Uterus (tissue), 3 donors: ENCODE measurements at regions not wholly inside any gene's neighbourhood (a gene's known extent, or its start where the extent isn't known, plus 50 kb on each side); places are given as distances from the start of the nearest gene placed in this dataset.
"Not testable (repeated sequence)": the region's sequence is repeated elsewhere in the genome, so short reads cannot be mapped to it uniquely, and the experiment has no call there.

Experiments
- DNase-seq, 2 donors: peaks; one replicate each; pipeline ENCODE4 v3.0.0-alpha.2; 2019 to 2020
- H3K27ac ChIP-seq, 2 donors: fragments of 200-600 bp; sonication (generic); 1 replicate in 1 of 2; 2 replicates in 1 of 2; pipeline ENCODE4 v1.5.1; 2016 to 2018
- H3K27me3 ChIP-seq, 2 donors: fragments of 200-600 bp; sonication (generic); one replicate each; pipeline ENCODE4 v1.5.1; 2018 to 2019; ENCODE audit warnings: control low read depth in 1 of 2
- H3K36me3 ChIP-seq, 2 donors: fragments of 200-600 bp; sonication (generic); one replicate each; pipeline ENCODE4 v1.5.1; 2019; ENCODE audit warnings: control low read depth in 1 of 2
- H3K4me1 ChIP-seq, 2 donors: fragments of 200-600 bp; sonication (generic); one replicate each; pipeline ENCODE4 v1.5.1; 2018 to 2019; ENCODE audit warnings: control low read depth in 1 of 2
- H3K4me3 ChIP-seq, 2 donors: fragments of 200-600 bp; sonication (generic); 1 replicate in 1 of 2; 2 replicates in 1 of 2; pipeline ENCODE4 v1.5.1; 2018 to 2019; ENCODE audit warnings: mild to moderate bottlenecking in 1 of 2
- H3K9me3 ChIP-seq, 2 donors: fragments of 200-600 bp; sonication (generic); one replicate each; pipeline ENCODE4 v1.5.1; 2019; ENCODE audit warnings: control low read depth in 1 of 2
- CTCF ChIP-seq, 4 experiments: fragments of 200-600 bp in 2 of 4; fragments of 450-650 bp in 2 of 4; sonication (generic) in 2 of 4; IDR thresholded peaks; one replicate each; pipeline ENCODE4 v1.5.1; 2016 to 2019; ENCODE audit warnings: antibody characterized with exemption in 4 of 4, mild to moderate bottlenecking in 2 of 4, moderate library complexity in 1 of 4
- POLR2A ChIP-seq, 2 donors: fragments of 450-650 bp; IDR thresholded peaks; one replicate each; pipeline ENCODE4 v1.6.1; 2016; ENCODE audit warnings: antibody characterized with exemption in 2 of 2, mild to moderate bottlenecking in 1 of 2, moderate library complexity in 1 of 2
- intact Hi-C: fragments of 100-400 bp; cut with DNase I; formaldehyde crosslinking; loops from one replicate; pipeline ENCODE4 v1.15.1; 2023; ENCODE audit warnings: low total_unique reads
- donor health status: DM: yes; HTN: yes; CAD: no.

- DNase-seq, result no peak
- Histone ChIP-seq H3K9me3 (no peaks in the 10 kb centered on the region), H3K4me3 (no peak overlapping the region), H3K4me1 (no peaks in the 10 kb centered on the region), H3K27me3 (no peaks in the 10 kb centered on the region), H3K27ac (no peak overlapping the region), H3K36me3 (no peaks in the 10 kb centered on the region)
- TF ChIP-seq CTCF (IDR thresholded peaks at IDR 0.05), result no peak
- no peak for TF ChIP-seq POLR2A (IDR thresholded peaks at IDR 0.05)
- intact Hi-C loops, result no loop called here
Observed at GRCh38 chr10:125592897-125593296, 90.1 kb downstream of the TEX36 start.

GRCh38 chr10:125591886-125592285 lies 91.1 kb downstream of the TEX36 start:
- Histone ChIP-seq H3K4me3 (no peak overlapping the region), H3K36me3 (no peaks in the 10 kb centered on the region), H3K27ac (no peak overlapping the region), H3K9me3 (no peaks in the 10 kb centered on the region), H3K27me3 (no peaks in the 10 kb centered on the region), H3K4me1 (no peaks in the 10 kb centered on the region)
- no peak for DNase-seq
- intact Hi-C loops, result no loop called here
- no peak for TF ChIP-seq POLR2A (IDR thresholded peaks at IDR 0.05)
- TF ChIP-seq CTCF (IDR thresholded peaks at IDR 0.05), result no peak

- H3K27ac ChIP-seq, H3K27me3 ChIP-seq, H3K36me3 ChIP-seq, H3K9me3 ChIP-seq, H3K4me1 ChIP-seq, intact Hi-C loops, DNase-seq, H3K4me3 ChIP-seq: not testable (repeated sequence)
Observed at GRCh38 chr10:125588738-125589137, 94.2 kb downstream of the TEX36 start.

GRCh38 chr10:125584954-125585353 lies 98.0 kb downstream of the TEX36 start:
- no peak for DNase-seq
- H3K27me3 ChIP-seq, result no peaks in the 10 kb centered on the region
- TF ChIP-seq POLR2A (IDR thresholded peaks at IDR 0.05), result no peak
- no peak for TF ChIP-seq CTCF (IDR thresholded peaks at IDR 0.05)
- no peak overlapping the region for H3K27ac ChIP-seq
- H3K36me3 ChIP-seq, result no peaks in the 10 kb centered on the region
- no peaks in the 10 kb centered on the region for H3K4me1 ChIP-seq
- no peak overlapping the region for H3K4me3 ChIP-seq
- intact Hi-C loops, result no loop called here
- H3K9me3 ChIP-seq, result no peaks in the 10 kb centered on the region

- H3K9me3 ChIP-seq, result no peaks in the 10 kb centered on the region
- no peaks in the 10 kb centered on the region for H3K27me3 ChIP-seq
- intact Hi-C loops, result no loop called here
- H3K4me1 ChIP-seq, result no peaks in the 10 kb centered on the region
- no peak overlapping the region for H3K27ac ChIP-seq
- DNase-seq, result no peak
- TF ChIP-seq POLR2A (IDR thresholded peaks at IDR 0.05), result no peak
- TF ChIP-seq CTCF (IDR thresholded peaks at IDR 0.05), result no peak
- no peak overlapping the region for H3K4me3 ChIP-seq
- H3K36me3 ChIP-seq, result no peaks in the 10 kb centered on the region
Observed at GRCh38 chr10:125578658-125579315, 104.2 kb downstream of the TEX36 start.

- TF ChIP-seq CTCF (IDR thresholded peaks at IDR 0.05) (no peak), POLR2A (IDR thresholded peaks at IDR 0.05) (no peak)
- H3K9me3 ChIP-seq, result no peaks in the 10 kb centered on the region
- H3K36me3 ChIP-seq, result no peaks in the 10 kb centered on the region
- H3K4me3 ChIP-seq, result no peak overlapping the region
- no peaks in the 10 kb centered on the region for H3K27me3 ChIP-seq
- intact Hi-C loops, result no loop called here
- H3K4me1 ChIP-seq, result no peaks in the 10 kb centered on the region
- no peak for DNase-seq
- no peak overlapping the region for H3K27ac ChIP-seq
Observed at GRCh38 chr10:125575843-125576242, 107.1 kb downstream of the TEX36 start.
